Activated B cell treated with CpG ODN at 0.5 μM for 24 hours (primary cell): ENCODE measurements at regions not wholly inside any gene's neighbourhood (a gene's known extent, or its start where the extent isn't known, plus 50 kb on each side); places are given as distances from the start of the nearest gene placed in this dataset.

Experiments used
- ATAC-seq: fragments of 200-7000 bp; cut with Tn5 transposase; one replicate; pipeline ENCODE4 v1.10.0; 2021; ENCODE audit warnings: low read depth, mild to moderate bottlenecking, moderate library complexity
- CTCF ChIA-PET: fragments of 350-600 bp; sonication (Branson Sonifier 250); formaldehyde crosslinking; loops from one replicate; lab custom pipeline; 2021; ENCODE audit warnings: antibody characterized with exemption; lab: Charles Lee
- POLR2A ChIA-PET: fragments of 350-600 bp; sonication (Branson Sonifier 250); formaldehyde crosslinking; loops from one replicate; lab custom pipeline; 2021; ENCODE audit warnings: antibody characterized with exemption; lab: Charles Lee
- DNase-seq: peaks from one replicate; pipeline ENCODE4 v3.0.0; 2022
- H3K27ac Mint-ChIP-seq: one replicate; pipeline ENCODE4 v1.8.0; 2020; ENCODE audit warnings: mixed read lengths
- H3K27me3 Mint-ChIP-seq: one replicate; pipeline ENCODE4 v1.8.0; 2021; ENCODE audit warnings: mixed read lengths
- H3K36me3 Mint-ChIP-seq: one replicate; pipeline ENCODE4 v1.8.0; 2021; ENCODE audit warnings: low read depth, mixed read lengths
- H3K4me1 Mint-ChIP-seq: one replicate; pipeline ENCODE4 v1.8.0; 2021; ENCODE audit warnings: mixed read lengths
- H3K4me3 Mint-ChIP-seq: one replicate; pipeline ENCODE4 v1.8.0; 2020; ENCODE audit warnings: mild to moderate bottlenecking, mixed read lengths
- H3K9me3 Mint-ChIP-seq: one replicate; pipeline ENCODE4 v1.8.0; 2020; ENCODE audit warnings: mixed read lengths
- CTCF ChIP-seq: fragments of 200-600 bp; IDR thresholded peaks from one replicate; pipeline ENCODE4 v1.8.0; 2022; ENCODE audit warnings: antibody characterized with exemption, mild to moderate bottlenecking
- intact Hi-C: fragments of 100-400 bp; cut with micrococcal nuclease; formaldehyde crosslinking; loops from one replicate; pipeline ENCODE4 v1.15.1; 2024

GRCh38 chr10:33611423-33611822 is 277.0 kb upstream of the NRP1 start:
- DNase-seq = no peak
- no peak for TF ChIP-seq CTCF
- no peak for ATAC-seq
- no peak overlapping the region for H3K27ac Mint-ChIP-seq
- no peaks in the 10 kb centered on the region for H3K27me3 Mint-ChIP-seq
- H3K9me3 Mint-ChIP-seq = peaks cover 9% of the 10 kb centered on the region
- H3K36me3 Mint-ChIP-seq = no peaks in the 10 kb centered on the region
- intact Hi-C loops = no loop called here
- POLR2A ChIA-PET = no interaction called here
- no peaks in the 10 kb centered on the region for H3K4me1 Mint-ChIP-seq
- CTCF ChIA-PET = no interaction called here
- H3K4me3 Mint-ChIP-seq = no peak overlapping the region

- Mint-ChIP-seq H3K4me3 (no peak overlapping the region), H3K4me1 (no peaks in the 10 kb centered on the region), H3K27me3 (no peaks in the 10 kb centered on the region), H3K27ac (no peak overlapping the region), H3K9me3 (peaks cover 9% of the 10 kb centered on the region), H3K36me3 (no peaks in the 10 kb centered on the region)
- TF ChIP-seq CTCF = no peak
- POLR2A ChIA-PET = no interaction called here
- CTCF ChIA-PET = no interaction called here
- no peak for ATAC-seq
- DNase-seq = no peak
- intact Hi-C loops = no loop called here
Observed at GRCh38 chr10:33609546-33609945, 275.1 kb upstream of the NRP1 start.

- no peak for ATAC-seq
- no peaks in the 10 kb centered on the region for H3K36me3 Mint-ChIP-seq
- intact Hi-C loops = no loop called here
Observed at GRCh38 chr10:33602278-33602677, 267.8 kb upstream of the NRP1 start.

GRCh38 chr10:33600381-33600780 is 265.9 kb upstream of the NRP1 start:
- intact Hi-C loops = no loop called here
- Mint-ChIP-seq H3K4me3 (no peak overlapping the region), H3K27me3 (no peaks in the 10 kb centered on the region), H3K36me3 (no peaks in the 10 kb centered on the region), H3K9me3 (peaks cover 7% of the 10 kb centered on the region), H3K27ac (no peak overlapping the region), H3K4me1 (no peaks in the 10 kb centered on the region)
- ChIA-PET POLR2A (no interaction called here), CTCF (no interaction called here)
- TF ChIP-seq CTCF = no peak
- ATAC-seq (no peak), DNase-seq (no peak)

More at GRCh38 chr10:33602278-33602677, 267.8 kb upstream of the NRP1 start:
- no peak for TF ChIP-seq CTCF
- ChIA-PET CTCF (no interaction called here), POLR2A (no interaction called here)
- no peaks in the 10 kb centered on the region for H3K4me1 Mint-ChIP-seq
- no peak overlapping the region for H3K4me3 Mint-ChIP-seq
- no peak for DNase-seq
- no peak overlapping the region for H3K27ac Mint-ChIP-seq
- peaks cover 7% of the 10 kb centered on the region for H3K9me3 Mint-ChIP-seq
- H3K27me3 Mint-ChIP-seq = no peaks in the 10 kb centered on the region

GRCh38 chr10:33596422-33596821 is 262.0 kb upstream of the NRP1 start:
- DNase-seq = no peak
- CTCF ChIA-PET = no interaction called here
- Mint-ChIP-seq H3K27me3 (no peaks in the 10 kb centered on the region), H3K4me1 (no peaks in the 10 kb centered on the region), H3K36me3 (no peaks in the 10 kb centered on the region), H3K9me3 (peaks cover 7% of the 10 kb centered on the region), H3K4me3 (no peak overlapping the region), H3K27ac (no peak overlapping the region)
- intact Hi-C loops = no loop called here
- no peak for ATAC-seq
- POLR2A ChIA-PET = no interaction called here
- TF ChIP-seq CTCF = no peak
